ENCODE measurements at regions not wholly inside any gene's neighbourhood (a gene's known extent, or its start where the extent isn't known, plus 50 kb on each side); places are given as distances from the start of the nearest gene placed in this dataset.

GRCh38 chr15:87781959-87782625 is 474.4 kb downstream of the NTRK3 start:
- 46 to 49% methylated on average over 3 to 5 of the region's 5 CpGs for WGBS, 2 donors (ENCODE audit: low coverage in 1 of 2)
- no peak for ATAC-seq

GRCh38 chr15:87779746-87780145 is 476.8 kb downstream of the NTRK3 start:
- H3K4me1 ChIP-seq, result no peaks in the 10 kb centered on the region
- WGBS, 2 donors (ENCODE audit: low coverage in 1 of 2), result 93 to 94% methylated on average over 2 to 4 of the region's 5 CpGs
- no peak overlapping the region for H3K27ac ChIP-seq
- no peaks in the 10 kb centered on the region for H3K27me3 ChIP-seq
- no peak for ATAC-seq
- no peaks in the 10 kb centered on the region for H3K9me3 ChIP-seq
- no peak overlapping the region for H3K4me3 ChIP-seq
- no peaks in the 10 kb centered on the region for H3K36me3 ChIP-seq
- no peak for TF ChIP-seq CTCF (IDR thresholded peaks at IDR 0.05)
- no peak for TF ChIP-seq EP300 (IDR thresholded peaks at IDR 0.05)
- no peak for TF ChIP-seq POLR2A (IDR thresholded peaks at IDR 0.05)
- TF ChIP-seq POLR2AphosphoS5 (IDR thresholded peaks at IDR 0.05), result no peak

More at GRCh38 chr15:87781959-87782625, 474.4 kb downstream of the NTRK3 start:
- H3K9me3 ChIP-seq, result no peaks in the 10 kb centered on the region
- no peak overlapping the region for H3K27ac ChIP-seq
- H3K4me1 ChIP-seq, result no peaks in the 10 kb centered on the region
- TF ChIP-seq EP300 (IDR thresholded peaks at IDR 0.05) (no peak), CTCF (IDR thresholded peaks at IDR 0.05) (no peak), POLR2AphosphoS5 (IDR thresholded peaks at IDR 0.05) (no peak), POLR2A (IDR thresholded peaks at IDR 0.05) (no peak)
- no peak overlapping the region for H3K4me3 ChIP-seq
- H3K27me3 ChIP-seq, result no peaks in the 10 kb centered on the region
- no peaks in the 10 kb centered on the region for H3K36me3 ChIP-seq

- TF ChIP-seq POLR2AphosphoS5 (IDR thresholded peaks at IDR 0.05) (no peak), CTCF (IDR thresholded peaks at IDR 0.05) (no peak), POLR2A (IDR thresholded peaks at IDR 0.05) (no peak), EP300 (IDR thresholded peaks at IDR 0.05) (no peak)
- Histone ChIP-seq H3K27me3 (no peaks in the 10 kb centered on the region), H3K4me3 (no peak overlapping the region), H3K27ac (no peak overlapping the region), H3K9me3 (no peaks in the 10 kb centered on the region), H3K36me3 (no peaks in the 10 kb centered on the region), H3K4me1 (no peaks in the 10 kb centered on the region)
- ATAC-seq, result no peak
- 87 to 88% methylated on average over 2 to 5 of the region's 11 CpGs for WGBS, 2 donors (ENCODE audit: low coverage in 1 of 2)
These were observed 478.2 kb downstream of the NTRK3 start for GRCh38 chr15:87778358-87778757.

GRCh38 chr15:87777054-87777561 is 479.4 kb downstream of the NTRK3 start:
- no peaks in the 10 kb centered on the region for H3K36me3 ChIP-seq
- no peaks in the 10 kb centered on the region for H3K4me1 ChIP-seq
- no peaks in the 10 kb centered on the region for H3K9me3 ChIP-seq
- no peak overlapping the region for H3K4me3 ChIP-seq
- no peak overlapping the region for H3K27ac ChIP-seq
- 17 to 43% methylated on average over 1 to 2 of the region's 3 CpGs for WGBS, 2 donors (ENCODE audit: low coverage in 1 of 2)
- ATAC-seq, result no peak
- H3K27me3 ChIP-seq, result no peaks in the 10 kb centered on the region
- TF ChIP-seq POLR2AphosphoS5 (IDR thresholded peaks at IDR 0.05), result no peak
- no peak for TF ChIP-seq EP300 (IDR thresholded peaks at IDR 0.05)
- no peak for TF ChIP-seq POLR2A (IDR thresholded peaks at IDR 0.05)
- no peak for TF ChIP-seq CTCF (IDR thresholded peaks at IDR 0.05)

GRCh38 chr15:87767516-87767915 is 489.0 kb downstream of the NTRK3 start:
- H3K36me3 ChIP-seq, result no peaks in the 10 kb centered on the region
- H3K9me3 ChIP-seq, result peaks cover 0 to 15% (median 0%) of the 10 kb centered on the region in 3 donors
- TF ChIP-seq EP300 (IDR thresholded peaks at IDR 0.05) (no peak), POLR2AphosphoS5 (IDR thresholded peaks at IDR 0.05) (no peak), CTCF (IDR thresholded peaks at IDR 0.05) (no peak), POLR2A (IDR thresholded peaks at IDR 0.05) (no peak)
- H3K4me1 ChIP-seq, result no peaks in the 10 kb centered on the region
- 84 to 100% methylated on average over 1 to 3 of the region's 3 CpGs for WGBS, 2 donors (ENCODE audit: low coverage in 1 of 2)
- ATAC-seq, result no peak
- H3K27ac ChIP-seq, result no peak overlapping the region
- no peak overlapping the region for H3K4me3 ChIP-seq
- no peaks in the 10 kb centered on the region for H3K27me3 ChIP-seq
